Urothelium cell line (cell line): ENCODE measurements at regions not wholly inside any gene's neighbourhood (a gene's known extent, or its start where the extent isn't known, plus 50 kb on each side); places are given as distances from the start of the nearest gene placed in this dataset.

Experiments used
- DNase-seq: peaks from one replicate; pipeline ENCODE4 v3.0.0; 2011; ENCODE audit warnings: low spot score, mixed read lengths
- FAIRE-seq: peaks from 2 replicates; lab custom pipeline; 2011; peaks lifted over from hg19 to GRCh38; lab: Jason Lieb, UNC

GRCh38 chr12:124184456-124184855 is 110.4 kb upstream of the RFLNA start:
- FAIRE-seq (no peak), DNase-seq (no peak)

- DNase-seq (no peak), FAIRE-seq (no peak)
These were observed 108.8 kb upstream of the RFLNA start for GRCh38 chr12:124185971-124186686.

GRCh38 chr12:124188084-124188483 is 106.8 kb upstream of the RFLNA start:
- DNase-seq: no peak
- no peak for FAIRE-seq

GRCh38 chr12:124188561-124189405 is 106.1 kb upstream of the RFLNA start:
- DNase-seq (peak; percentile 66), FAIRE-seq (no peak)

GRCh38 chr12:124190312-124191023 is 104.4 kb upstream of the RFLNA start:
- FAIRE-seq: no peak
- DNase-seq: no peak

GRCh38 chr12:124191024-124191359 is 103.9 kb upstream of the RFLNA start:
- no peak for FAIRE-seq
- no peak for DNase-seq

- no peak for FAIRE-seq
- DNase-seq: no peak
These were observed 102.9 kb upstream of the RFLNA start for GRCh38 chr12:124191966-124192365.

- DNase-seq (no peak), FAIRE-seq (no peak)
These were observed 100.5 kb upstream of the RFLNA start for GRCh38 chr12:124194264-124194892.

- DNase-seq (no peak), FAIRE-seq (no peak)
These were observed 99.9 kb upstream of the RFLNA start for GRCh38 chr12:124194893-124195566.

- FAIRE-seq (no peak), DNase-seq (no peak)
These were observed 99.3 kb upstream of the RFLNA start for GRCh38 chr12:124195567-124195942.

GRCh38 chr12:124196236-124196635 is 98.7 kb upstream of the RFLNA start:
- no peak for DNase-seq
- FAIRE-seq: no peak

GRCh38 chr12:124201248-124201647 is 93.6 kb upstream of the RFLNA start:
- no peak for FAIRE-seq
- no peak for DNase-seq

GRCh38 chr12:124203176-124203575 is 91.7 kb upstream of the RFLNA start:
- FAIRE-seq: no peak

GRCh38 chr12:124205405-124205804 is 89.5 kb upstream of the RFLNA start:
- DNase-seq: no peak
- no peak for FAIRE-seq

More at GRCh38 chr12:124203176-124203575, 91.7 kb upstream of the RFLNA start:
- no peak for DNase-seq

- FAIRE-seq (no peak), DNase-seq (no peak)
These were observed 87.8 kb upstream of the RFLNA start for GRCh38 chr12:124207049-124207448.

- DNase-seq (no peak), FAIRE-seq (no peak)
These were observed 87.3 kb upstream of the RFLNA start for GRCh38 chr12:124207617-124208016.

GRCh38 chr12:124208489-124208888 is 86.4 kb upstream of the RFLNA start:
- no peak for FAIRE-seq

GRCh38 chr12:124210991-124211577 is 83.8 kb upstream of the RFLNA start:
- DNase-seq (no peak), FAIRE-seq (no peak)

More at GRCh38 chr12:124208489-124208888, 86.4 kb upstream of the RFLNA start:
- DNase-seq: no peak

- DNase-seq (no peak), FAIRE-seq (no peak)
These were observed 83.1 kb upstream of the RFLNA start for GRCh38 chr12:124211753-124212152.

GRCh38 chr12:124213666-124214347 is 81.1 kb upstream of the RFLNA start:
- no peak for DNase-seq
- FAIRE-seq: no peak
